Peyer's patch (tissue), 4 donors: ENCODE measurements at regions not wholly inside any gene's neighbourhood (a gene's known extent, or its start where the extent isn't known, plus 50 kb on each side); places are given as distances from the start of the nearest gene placed in this dataset.

ENCODE experiments used
- POLR2A ChIP-seq, 2 donors: fragments of 450-650 bp; IDR thresholded peaks; one replicate each; pipeline ENCODE4 v1.5.1; 2017; ENCODE audit warnings: antibody characterized with exemption in 2 of 2, mild to moderate bottlenecking in 2 of 2, moderate library complexity in 2 of 2
- TF ChIP-seq, protein P1 (sequence below), 6 experiments: fragments of 450-650 bp in 4 of 6; fragments of 200-600 bp in 2 of 6; sonication (generic) in 1 of 6; IDR thresholded peaks; one replicate each; pipeline ENCODE4 v1.5.1; 2017 to 2019; ENCODE audit warnings: antibody characterized with exemption in 6 of 6, mild to moderate bottlenecking in 3 of 6, moderate library complexity in 1 of 6

DNA sequence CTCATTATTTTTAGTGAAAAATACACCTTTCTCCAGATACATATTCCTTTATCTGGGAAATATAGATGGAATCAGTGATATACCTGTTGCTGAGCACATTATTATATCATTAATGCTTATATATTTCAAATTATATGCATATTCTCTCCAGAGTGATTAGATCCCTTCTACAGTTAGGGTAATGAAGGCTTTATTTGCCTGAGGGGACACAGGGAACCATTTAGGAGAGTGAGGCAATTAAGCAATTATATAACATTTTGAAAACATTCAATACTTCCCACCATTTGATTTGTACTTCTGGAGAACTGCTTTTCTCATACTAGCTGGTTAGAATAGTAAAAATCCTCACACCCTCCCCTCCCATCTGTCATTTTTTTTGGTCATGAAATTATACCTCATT is 212.8 kb upstream of the NOVA1 start:
- TF ChIP-seq, protein P1, sequence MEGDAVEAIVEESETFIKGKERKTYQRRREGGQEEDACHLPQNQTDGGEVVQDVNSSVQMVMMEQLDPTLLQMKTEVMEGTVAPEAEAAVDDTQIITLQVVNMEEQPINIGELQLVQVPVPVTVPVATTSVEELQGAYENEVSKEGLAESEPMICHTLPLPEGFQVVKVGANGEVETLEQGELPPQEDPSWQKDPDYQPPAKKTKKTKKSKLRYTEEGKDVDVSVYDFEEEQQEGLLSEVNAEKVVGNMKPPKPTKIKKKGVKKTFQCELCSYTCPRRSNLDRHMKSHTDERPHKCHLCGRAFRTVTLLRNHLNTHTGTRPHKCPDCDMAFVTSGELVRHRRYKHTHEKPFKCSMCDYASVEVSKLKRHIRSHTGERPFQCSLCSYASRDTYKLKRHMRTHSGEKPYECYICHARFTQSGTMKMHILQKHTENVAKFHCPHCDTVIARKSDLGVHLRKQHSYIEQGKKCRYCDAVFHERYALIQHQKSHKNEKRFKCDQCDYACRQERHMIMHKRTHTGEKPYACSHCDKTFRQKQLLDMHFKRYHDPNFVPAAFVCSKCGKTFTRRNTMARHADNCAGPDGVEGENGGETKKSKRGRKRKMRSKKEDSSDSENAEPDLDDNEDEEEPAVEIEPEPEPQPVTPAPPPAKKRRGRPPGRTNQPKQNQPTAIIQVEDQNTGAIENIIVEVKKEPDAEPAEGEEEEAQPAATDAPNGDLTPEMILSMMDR (IDR thresholded peaks at IDR 0.05), result no peak
- TF ChIP-seq POLR2A (IDR thresholded peaks at IDR 0.05), result no peak
